ENCODE measurements at regions not wholly inside any gene's neighbourhood (a gene's known extent, or its start where the extent isn't known, plus 50 kb on each side); places are given as distances from the start of the nearest gene placed in this dataset.

- TF ChIP-seq CTCF (IDR thresholded peaks at IDR 0.05) (no peak), POLR2A (IDR thresholded peaks at IDR 0.05) (no peak)
These were observed 81.4 kb downstream of the RERGL start for GRCh38 chr12:18008642-18009041.
